Thyroid gland (tissue), 4 donors: ENCODE measurements at regions not wholly inside any gene's neighbourhood (a gene's known extent, or its start where the extent isn't known, plus 50 kb on each side); places are given as distances from the start of the nearest gene placed in this dataset.

Source experiments
- CTCF ChIP-seq, 6 experiments: fragments of 200-600 bp in 3 of 6; fragments of 450-650 bp in 3 of 6; sonication (generic) in 3 of 6; IDR thresholded peaks; one replicate each; pipeline ENCODE4 v1.5.1; 2016 to 2019; ENCODE audit warnings: antibody characterized with exemption in 6 of 6, mild to moderate bottlenecking in 2 of 6, inconsistent platforms in 1 of 6, moderate library complexity in 1 of 6
- POLR2A ChIP-seq, 2 donors: fragments of 450-650 bp; IDR thresholded peaks; one replicate each; pipeline ENCODE4 v1.6.1; 2017; ENCODE audit warnings: antibody characterized with exemption in 2 of 2, mild to moderate bottlenecking in 2 of 2, moderate library complexity in 1 of 2

GRCh38 chr4:106676173-106676921 is 307.8 kb upstream of the GIMD1 start:
- TF ChIP-seq CTCF (IDR thresholded peaks at IDR 0.05): no peak
- no peak for TF ChIP-seq POLR2A (IDR thresholded peaks at IDR 0.05)
